Esophagus muscularis mucosa (tissue), 4 donors: ENCODE measurements at regions not wholly inside any gene's neighbourhood (a gene's known extent, or its start where the extent isn't known, plus 50 kb on each side); places are given as distances from the start of the nearest gene placed in this dataset.

Source experiments
- EP300 ChIP-seq: sonication (generic); formaldehyde crosslinking; IDR thresholded peaks from one replicate; pipeline ENCODE4 v1.6.1; 2017; ENCODE audit warnings: antibody characterized with exemption
- POLR2A ChIP-seq: fragments of 450-650 bp; IDR thresholded peaks from one replicate; pipeline ENCODE4 v1.6.1; 2017; ENCODE audit warnings: antibody characterized with exemption, moderate library complexity, mild to moderate bottlenecking, low read depth
- POLR2AphosphoS5 ChIP-seq, 2 donors: sonication (generic); formaldehyde crosslinking; IDR thresholded peaks; one replicate each; pipeline ENCODE4 v1.6.1; 2017; ENCODE audit warnings: antibody characterized with exemption in 2 of 2
- TF ChIP-seq, protein P1 (sequence below), 3 experiments: fragments of 200-600 bp in 2 of 3; fragments of 450-650 bp in 1 of 3; sonication (generic) in 2 of 3; IDR thresholded peaks; one replicate each; pipeline ENCODE4 v1.5.1; 2017 to 2019; ENCODE audit warnings: antibody characterized with exemption in 3 of 3, mild to moderate bottlenecking in 2 of 3, moderate library complexity in 1 of 3

DNA sequence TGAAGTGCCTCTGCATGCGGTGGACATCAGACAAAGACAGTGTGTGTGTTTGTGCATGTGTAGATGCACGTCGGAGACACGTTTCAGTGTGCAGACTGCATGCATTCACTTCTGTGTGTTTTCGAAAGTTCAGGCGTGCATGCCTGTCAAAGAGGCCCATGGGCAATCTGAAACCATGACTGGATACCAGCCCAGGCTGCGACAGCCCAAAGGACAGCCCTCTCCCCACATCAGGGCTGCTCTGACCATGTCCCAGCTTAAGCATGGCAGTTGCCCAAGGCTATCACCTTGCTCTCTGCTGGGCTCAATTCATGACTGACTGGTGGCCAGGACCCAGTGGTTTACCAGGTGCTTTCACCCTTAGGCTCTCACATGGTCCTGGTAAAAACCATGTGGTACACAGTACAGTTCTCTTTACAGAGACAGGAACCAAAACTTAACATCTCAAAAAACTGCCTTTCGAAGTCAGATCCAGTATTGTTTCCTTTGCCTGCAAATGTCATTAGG lies 423.7 kb upstream of the CADM1 start:
- TF ChIP-seq, protein P1, sequence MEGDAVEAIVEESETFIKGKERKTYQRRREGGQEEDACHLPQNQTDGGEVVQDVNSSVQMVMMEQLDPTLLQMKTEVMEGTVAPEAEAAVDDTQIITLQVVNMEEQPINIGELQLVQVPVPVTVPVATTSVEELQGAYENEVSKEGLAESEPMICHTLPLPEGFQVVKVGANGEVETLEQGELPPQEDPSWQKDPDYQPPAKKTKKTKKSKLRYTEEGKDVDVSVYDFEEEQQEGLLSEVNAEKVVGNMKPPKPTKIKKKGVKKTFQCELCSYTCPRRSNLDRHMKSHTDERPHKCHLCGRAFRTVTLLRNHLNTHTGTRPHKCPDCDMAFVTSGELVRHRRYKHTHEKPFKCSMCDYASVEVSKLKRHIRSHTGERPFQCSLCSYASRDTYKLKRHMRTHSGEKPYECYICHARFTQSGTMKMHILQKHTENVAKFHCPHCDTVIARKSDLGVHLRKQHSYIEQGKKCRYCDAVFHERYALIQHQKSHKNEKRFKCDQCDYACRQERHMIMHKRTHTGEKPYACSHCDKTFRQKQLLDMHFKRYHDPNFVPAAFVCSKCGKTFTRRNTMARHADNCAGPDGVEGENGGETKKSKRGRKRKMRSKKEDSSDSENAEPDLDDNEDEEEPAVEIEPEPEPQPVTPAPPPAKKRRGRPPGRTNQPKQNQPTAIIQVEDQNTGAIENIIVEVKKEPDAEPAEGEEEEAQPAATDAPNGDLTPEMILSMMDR (IDR thresholded peaks at IDR 0.05): no peak
- no peak for TF ChIP-seq POLR2A
- TF ChIP-seq POLR2AphosphoS5 (IDR thresholded peaks at IDR 0.05): no peak
- no peak for TF ChIP-seq EP300
